ENCODE measurements at regions not wholly inside any gene's neighbourhood (a gene's known extent, or its start where the extent isn't known, plus 50 kb on each side); places are given as distances from the start of the nearest gene placed in this dataset.

- Histone ChIP-seq H3K9me3 (no peaks in the 10 kb centered on the region), H3K27me3 (no peaks in the 10 kb centered on the region), H3K36me3 (ENCODE audit: low read depth, missing control alignments) (no peaks in the 10 kb centered on the region), H3K4me3 (no peak overlapping the region), H3K27ac (no peak overlapping the region), H3K4me1 (no peaks in the 10 kb centered on the region)
- no peak for DNase-seq
- TF ChIP-seq CTCF (IDR thresholded peaks at IDR 0.05) = no peak
- no peak for TF ChIP-seq POLR2A (IDR thresholded peaks at IDR 0.05)
- WGBS, 2 donors = 83 to 92% methylated on average over 6 of the region's 6 CpGs
- intact Hi-C loops (cut with DNase I; ENCODE audit: low total_unique reads) = no loop called here
These were observed 165.9 kb downstream of the ZNF608 start for GRCh38 chr5:124580512-124580911.

GRCh38 chr5:124576848-124577409 is 169.5 kb downstream of the ZNF608 start:
- intact Hi-C loops (cut with DNase I; ENCODE audit: low total_unique reads) = no loop called here
- H3K27ac ChIP-seq = no peak overlapping the region
- H3K4me1 ChIP-seq = no peaks in the 10 kb centered on the region
- TF ChIP-seq POLR2A (IDR thresholded peaks at IDR 0.05) (no peak), CTCF (IDR thresholded peaks at IDR 0.05) (no peak)
- H3K36me3 ChIP-seq (ENCODE audit: low read depth, missing control alignments) = no peaks in the 10 kb centered on the region
- WGBS, 2 donors = 81 to 92% methylated on average over 4 of the region's 4 CpGs
- DNase-seq = no peak
- H3K9me3 ChIP-seq = no peaks in the 10 kb centered on the region
- no peaks in the 10 kb centered on the region for H3K27me3 ChIP-seq
- H3K4me3 ChIP-seq = no peak overlapping the region

- H3K4me1 ChIP-seq = peaks cover 1% of the 10 kb centered on the region
- no peak overlapping the region for H3K4me3 ChIP-seq
- 89% methylated on average over 7 of the region's 7 CpGs for WGBS, 2 donors
- H3K27ac ChIP-seq = no peak overlapping the region
- no peaks in the 10 kb centered on the region for H3K9me3 ChIP-seq
- DNase-seq = no peak
- no peaks in the 10 kb centered on the region for H3K27me3 ChIP-seq
- no peaks in the 10 kb centered on the region for H3K36me3 ChIP-seq (ENCODE audit: low read depth, missing control alignments)
- intact Hi-C loops (cut with DNase I; ENCODE audit: low total_unique reads) = no loop called here
- TF ChIP-seq CTCF (IDR thresholded peaks at IDR 0.05) (no peak), POLR2A (IDR thresholded peaks at IDR 0.05) (no peak)
These were observed 170.7 kb downstream of the ZNF608 start for GRCh38 chr5:124575725-124576124.

GRCh38 chr5:124574521-124575436 is 171.7 kb downstream of the ZNF608 start:
- Histone ChIP-seq H3K4me3 (no peak overlapping the region), H3K36me3 (ENCODE audit: low read depth, missing control alignments) (no peaks in the 10 kb centered on the region), H3K27ac (no peak overlapping the region), H3K9me3 (no peaks in the 10 kb centered on the region), H3K4me1 (peaks cover 3% of the 10 kb centered on the region), H3K27me3 (no peaks in the 10 kb centered on the region)
- intact Hi-C loops (cut with DNase I; ENCODE audit: low total_unique reads) = no loop called here
- WGBS, 2 donors = 87 to 96% methylated on average over 7 of the region's 7 CpGs
- DNase-seq = no peak
- no peak for TF ChIP-seq POLR2A (IDR thresholded peaks at IDR 0.05)
- no peak for TF ChIP-seq CTCF (IDR thresholded peaks at IDR 0.05)
